BE2C (cell line): ENCODE measurements at regions not wholly inside any gene's neighbourhood (a gene's known extent, or its start where the extent isn't known, plus 50 kb on each side); places are given as distances from the start of the nearest gene placed in this dataset.

Source experiments
- DNase-seq: peaks from one replicate; pipeline ENCODE4 v3.0.0-alpha.2; 2020
- H3K27me3 ChIP-seq: fragments of 250-450 bp; sonication (Bioruptor Pico); 2 replicates; pipeline ENCODE4 v1.5.1; 2020; ENCODE audit warnings: mild to moderate bottlenecking
- H3K36me3 ChIP-seq: fragments of 250-450 bp; sonication (Bioruptor Pico); 2 replicates; pipeline ENCODE4 v1.5.1; 2020; ENCODE audit warnings: mild to moderate bottlenecking
- H3K4me1 ChIP-seq: fragments of 250-450 bp; sonication (Bioruptor Pico); 2 replicates; pipeline ENCODE4 v1.5.1; 2020
- H3K4me3 ChIP-seq: 2 replicates; pipeline ENCODE4 v1.5.1; 2011; ENCODE audit warnings: low read depth, low read length
- H3K9me3 ChIP-seq: fragments of 250-450 bp; sonication (Bioruptor Pico); 2 replicates; pipeline ENCODE4 v1.5.1; 2020
- TF ChIP-seq, protein P1 (sequence below): IDR thresholded peaks from 2 replicates; pipeline ENCODE4 v1.5.1; 2012; ENCODE audit warnings: mild to moderate bottlenecking, low read depth, low read length

DNA sequence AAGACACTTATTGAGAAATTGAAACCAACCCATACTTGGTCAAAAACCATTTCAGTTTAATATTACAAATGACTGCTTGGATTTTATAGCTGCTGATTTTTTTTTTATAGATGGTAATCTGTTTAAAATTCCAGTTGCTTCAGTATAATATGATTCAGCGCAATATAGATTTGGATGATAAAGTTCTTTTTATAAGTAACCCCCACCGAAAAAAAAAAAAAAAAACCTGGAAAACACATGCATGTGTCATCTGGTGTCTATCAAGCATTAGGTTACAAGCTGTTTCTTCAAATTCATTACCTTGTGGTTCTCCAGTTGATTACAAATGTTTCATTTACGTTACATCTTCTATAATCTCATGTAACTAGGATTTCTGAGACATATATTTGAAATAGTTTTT is 356.6 kb upstream of the ROBO2 start:
- no peaks in the 10 kb centered on the region; the same call in 1 of the 2 replicates for H3K4me1 ChIP-seq
- no peaks in the 10 kb centered on the region for H3K27me3 ChIP-seq
- H3K36me3 ChIP-seq, result no peaks in the 10 kb centered on the region
- TF ChIP-seq, protein P1, sequence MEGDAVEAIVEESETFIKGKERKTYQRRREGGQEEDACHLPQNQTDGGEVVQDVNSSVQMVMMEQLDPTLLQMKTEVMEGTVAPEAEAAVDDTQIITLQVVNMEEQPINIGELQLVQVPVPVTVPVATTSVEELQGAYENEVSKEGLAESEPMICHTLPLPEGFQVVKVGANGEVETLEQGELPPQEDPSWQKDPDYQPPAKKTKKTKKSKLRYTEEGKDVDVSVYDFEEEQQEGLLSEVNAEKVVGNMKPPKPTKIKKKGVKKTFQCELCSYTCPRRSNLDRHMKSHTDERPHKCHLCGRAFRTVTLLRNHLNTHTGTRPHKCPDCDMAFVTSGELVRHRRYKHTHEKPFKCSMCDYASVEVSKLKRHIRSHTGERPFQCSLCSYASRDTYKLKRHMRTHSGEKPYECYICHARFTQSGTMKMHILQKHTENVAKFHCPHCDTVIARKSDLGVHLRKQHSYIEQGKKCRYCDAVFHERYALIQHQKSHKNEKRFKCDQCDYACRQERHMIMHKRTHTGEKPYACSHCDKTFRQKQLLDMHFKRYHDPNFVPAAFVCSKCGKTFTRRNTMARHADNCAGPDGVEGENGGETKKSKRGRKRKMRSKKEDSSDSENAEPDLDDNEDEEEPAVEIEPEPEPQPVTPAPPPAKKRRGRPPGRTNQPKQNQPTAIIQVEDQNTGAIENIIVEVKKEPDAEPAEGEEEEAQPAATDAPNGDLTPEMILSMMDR, result no peak
- no peaks in the 10 kb centered on the region for H3K9me3 ChIP-seq
- no peak for DNase-seq
- no peak overlapping the region; the same call in 1 of the 2 replicates for H3K4me3 ChIP-seq

DNA sequence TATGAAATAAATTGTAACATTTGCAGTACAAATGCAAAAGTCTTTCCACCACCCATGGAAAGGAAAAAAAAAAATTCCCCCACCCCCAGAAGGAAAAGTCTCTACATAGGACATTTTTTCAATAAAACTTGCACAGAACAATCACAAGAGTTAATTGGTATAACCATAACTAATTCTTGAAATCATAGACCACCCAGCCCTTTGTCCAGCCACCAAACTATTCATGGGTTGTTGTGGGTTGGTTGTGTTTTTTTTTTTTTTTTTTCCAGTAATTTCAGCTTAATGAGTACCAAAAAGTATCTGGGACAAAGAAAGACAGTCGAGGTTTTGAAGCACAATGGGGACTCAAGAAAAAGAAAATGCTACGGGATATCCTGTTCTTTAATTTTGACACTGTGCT is 355.0 kb upstream of the ROBO2 start:
- H3K4me1 ChIP-seq, result no peaks in the 10 kb centered on the region; the same call in 1 of the 2 replicates
- no peaks in the 10 kb centered on the region for H3K36me3 ChIP-seq
- no peak for DNase-seq
- no peaks in the 10 kb centered on the region for H3K9me3 ChIP-seq
- no peak overlapping the region for H3K4me3 ChIP-seq
- H3K27me3 ChIP-seq, result no peaks in the 10 kb centered on the region
- TF ChIP-seq, protein P1, result no peak

DNA sequence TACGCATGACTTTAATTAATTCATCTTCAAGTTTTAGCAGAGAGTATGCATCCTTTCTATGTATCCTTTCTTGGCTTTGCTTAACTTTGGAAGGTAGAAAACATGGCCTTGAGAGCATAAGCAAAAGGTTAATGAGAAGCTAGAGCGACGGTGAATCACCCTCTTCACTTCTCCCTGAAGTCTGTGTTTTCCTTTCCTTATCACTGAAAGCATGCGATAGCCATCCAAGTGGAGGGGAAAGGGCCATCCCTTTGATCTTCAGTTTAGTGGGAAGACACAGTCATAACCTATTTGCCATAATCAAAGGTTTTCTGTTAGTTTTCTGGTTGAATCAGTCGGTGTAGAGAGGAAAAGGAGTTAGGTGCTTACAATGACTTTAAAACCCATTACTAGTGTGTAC is 354.0 kb upstream of the ROBO2 start:
- Histone ChIP-seq H3K4me1 (no peaks in the 10 kb centered on the region; the same call in 1 of the 2 replicates), H3K27me3 (no peaks in the 10 kb centered on the region), H3K36me3 (no peaks in the 10 kb centered on the region), H3K9me3 (no peaks in the 10 kb centered on the region), H3K4me3 (no peak overlapping the region)
- TF ChIP-seq, protein P1, result no peak
- no peak for DNase-seq

DNA sequence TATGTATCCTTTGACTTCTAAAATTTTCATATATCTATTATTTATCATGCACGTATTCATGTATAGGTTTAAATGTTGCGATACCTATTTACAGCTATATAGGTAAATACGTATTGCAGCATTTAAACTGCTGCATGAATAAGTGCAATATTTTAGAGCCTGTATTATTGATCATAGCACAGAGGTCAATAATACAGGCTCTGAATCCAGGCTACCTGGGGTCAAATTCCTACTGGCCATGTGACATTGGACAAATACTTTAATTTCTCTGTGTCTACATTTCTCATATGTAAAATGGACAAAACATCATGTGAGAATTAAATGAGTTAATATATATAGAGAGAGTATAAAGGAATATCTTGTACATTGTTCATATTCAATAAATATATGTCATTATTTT is 352.9 kb upstream of the ROBO2 start:
- Histone ChIP-seq H3K27me3 (no peaks in the 10 kb centered on the region), H3K9me3 (no peaks in the 10 kb centered on the region), H3K4me3 (no peak overlapping the region), H3K4me1 (no peaks in the 10 kb centered on the region; the same call in 1 of the 2 replicates), H3K36me3 (no peaks in the 10 kb centered on the region)
- no peak for DNase-seq
- TF ChIP-seq, protein P1, result no peak

DNA sequence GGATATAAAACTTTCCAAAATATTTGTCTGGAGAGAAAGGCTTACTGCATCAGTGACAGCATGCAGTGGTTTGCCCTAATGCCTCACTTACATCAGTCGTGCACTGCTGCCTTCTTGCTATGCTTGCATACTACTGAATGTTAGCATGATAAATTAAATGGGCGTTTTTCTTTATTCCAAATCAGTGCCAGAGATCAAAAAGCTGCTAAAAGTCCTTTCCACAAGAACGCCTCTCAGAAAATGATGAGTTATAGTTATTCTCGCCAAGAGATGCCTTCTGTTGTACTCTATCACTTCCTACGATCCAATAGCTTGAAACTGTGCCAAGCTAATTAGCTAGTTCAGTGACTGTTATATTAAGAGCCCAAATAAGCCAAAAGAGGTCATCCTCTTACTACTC is 345.8 kb upstream of the ROBO2 start:
- TF ChIP-seq, protein P1, result no peak
- H3K4me3 ChIP-seq, result no peak overlapping the region
- no peaks in the 10 kb centered on the region for H3K27me3 ChIP-seq
- H3K4me1 ChIP-seq, result peaks cover 7% of the 10 kb centered on the region
- H3K36me3 ChIP-seq, result no peaks in the 10 kb centered on the region
- no peaks in the 10 kb centered on the region for H3K9me3 ChIP-seq
- DNase-seq, result no peak

DNA sequence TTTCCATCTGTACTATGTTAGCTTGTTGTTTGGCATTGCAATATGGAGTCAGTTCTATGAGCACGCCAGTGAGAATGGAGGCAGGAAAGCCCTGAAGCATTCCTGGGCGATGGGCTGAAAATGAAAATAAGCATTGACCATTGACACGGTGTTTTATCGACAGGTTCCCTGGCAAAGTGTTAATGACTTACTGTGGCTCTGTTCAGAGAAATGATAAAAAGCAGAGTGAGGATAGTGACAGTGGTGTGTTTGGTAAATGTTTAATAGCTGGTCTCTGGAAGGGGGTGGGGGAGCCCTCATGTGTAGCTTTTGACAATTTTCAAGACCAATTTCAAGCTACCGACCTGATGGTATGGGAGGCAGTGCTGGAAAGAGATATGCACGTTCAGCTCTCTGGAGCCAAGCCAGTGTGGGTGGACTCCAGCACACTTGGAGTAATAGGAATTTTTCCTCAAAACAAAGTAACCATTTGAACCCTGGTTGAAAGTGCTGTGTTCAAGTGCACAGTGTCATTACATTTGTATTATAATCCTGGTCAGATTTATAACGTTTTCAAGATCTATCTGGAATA is 341.7 kb upstream of the ROBO2 start:
- TF ChIP-seq, protein P1, result no peak
- H3K9me3 ChIP-seq, result no peaks in the 10 kb centered on the region
- DNase-seq, result no peak

More for the DNA sequence above, 341.7 kb upstream of the ROBO2 start:
- peaks cover 7% of the 10 kb centered on the region for H3K4me1 ChIP-seq
- peak overlapping the region; percentile 7; the same call in 1 of the 2 replicates for H3K4me3 ChIP-seq
- no peaks in the 10 kb centered on the region for H3K36me3 ChIP-seq
- H3K27me3 ChIP-seq, result no peaks in the 10 kb centered on the region
